Activated CD4-positive, alpha-beta T cell treated with anti-CD3 and anti-CD28 coated beads for 24 hours (primary cell): ENCODE measurements at regions not wholly inside any gene's neighbourhood (a gene's known extent, or its start where the extent isn't known, plus 50 kb on each side); places are given as distances from the start of the nearest gene placed in this dataset.

Experiments
- DNase-seq, 2 donors: peaks; one replicate each; pipeline ENCODE4 v3.0.0-alpha.2; 2020; ENCODE audit warnings: low read depth in 2 of 2

- DNase-seq, result no peak
These were observed 53.3 kb upstream of the DCC start for GRCh38 chr18:52286675-52287074.

DNA sequence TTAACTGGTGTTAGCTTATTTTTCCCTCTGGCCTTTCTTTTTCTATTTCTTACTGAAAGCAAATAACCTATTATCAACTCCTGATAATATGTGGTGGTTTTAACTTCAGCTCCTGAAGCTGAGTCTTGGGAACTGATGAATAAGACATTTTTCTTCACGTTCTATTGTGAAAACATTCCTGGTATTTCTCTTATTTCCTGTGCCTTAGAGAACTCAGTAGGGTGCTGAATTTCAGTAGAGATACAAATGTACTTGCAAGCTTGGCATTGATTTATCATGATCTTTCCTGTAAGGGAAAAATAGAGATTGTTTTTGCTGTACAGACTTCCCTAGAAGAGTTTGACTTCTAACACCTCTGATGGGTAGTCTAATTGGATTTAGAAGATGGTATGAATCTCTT is 52.8 kb upstream of the DCC start:
- DNase-seq, result no peak

DNA sequence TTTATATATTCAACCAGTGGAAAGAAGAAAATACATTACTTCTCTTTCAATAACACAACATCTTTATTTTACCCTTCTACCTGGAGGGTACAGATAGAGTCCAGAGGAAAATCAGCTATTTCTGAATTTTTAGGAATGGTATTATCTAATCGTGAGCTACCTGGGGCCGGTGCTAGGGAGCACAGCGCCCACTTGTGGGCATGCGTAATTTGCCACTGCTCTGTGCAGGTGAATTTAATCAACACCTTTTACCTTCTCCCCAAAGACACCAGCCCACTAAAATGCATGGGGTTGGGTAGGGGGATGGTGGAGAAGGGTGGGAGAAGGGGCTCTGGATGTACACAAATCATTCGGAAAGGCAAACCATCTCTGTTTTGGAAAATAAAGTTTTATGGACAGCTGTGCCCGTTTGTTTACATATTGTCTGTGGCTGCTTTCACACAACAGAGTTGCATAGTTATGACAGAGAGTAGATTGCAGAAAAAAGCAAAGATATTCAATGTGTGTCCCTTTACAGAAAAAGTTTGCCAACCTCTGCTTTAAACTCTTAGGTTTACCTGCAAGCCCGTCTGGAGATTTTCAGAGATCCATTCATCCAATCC is 51.5 kb upstream of the DCC start:
- peak in 1 of 2 donors; percentile 4 for DNase-seq

DNA sequence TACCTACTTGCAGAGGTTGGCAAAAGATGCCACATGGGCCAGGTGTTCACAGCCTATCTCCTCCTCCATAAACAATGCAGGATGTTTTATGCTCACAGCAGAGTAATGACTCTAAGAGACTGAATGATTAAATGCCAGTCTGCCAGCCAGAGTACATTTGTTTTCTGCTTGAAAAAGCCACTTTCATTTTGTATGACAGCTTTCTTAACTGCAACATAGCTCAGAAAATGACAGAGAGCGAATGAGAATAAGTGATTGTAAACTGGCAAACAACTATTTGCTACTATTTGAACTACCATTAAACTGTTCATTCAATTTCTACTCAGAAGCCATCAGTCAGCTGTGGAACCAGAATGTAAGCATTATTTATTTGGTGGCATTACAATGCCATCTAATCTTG is 50.6 kb upstream of the DCC start:
- DNase-seq, result no peak
